NCI-H524 (cell line): ENCODE measurements at regions not wholly inside any gene's neighbourhood (a gene's known extent, or its start where the extent isn't known, plus 50 kb on each side); places are given as distances from the start of the nearest gene placed in this dataset.
"Not testable (repeated sequence)": the region's sequence is repeated elsewhere in the genome, so short reads cannot be mapped to it uniquely, and the experiment has no call there.

Source experiments
- DNase-seq, 2 experiments: peaks; one replicate each; lab custom pipeline; 2025; lab: John Stamatoyannopoulos, UW

- no peak for DNase-seq
Measured at GRCh38 chr1:219352961-219353651, 179.4 kb downstream of the LYPLAL1 start.

GRCh38 chr1:219350172-219350931 is 176.7 kb downstream of the LYPLAL1 start:
- no peak for DNase-seq

GRCh38 chr1:219347921-219348391 is 174.3 kb downstream of the LYPLAL1 start:
- no peak for DNase-seq

- no peak for DNase-seq
Measured at GRCh38 chr1:219347376-219347775, 173.7 kb downstream of the LYPLAL1 start.

- no peak for DNase-seq
Measured at GRCh38 chr1:219345953-219346352, 172.3 kb downstream of the LYPLAL1 start.

- DNase-seq, result no peak
Measured at GRCh38 chr1:219342836-219343235, 169.2 kb downstream of the LYPLAL1 start.

GRCh38 chr1:219340796-219341195 is 167.1 kb downstream of the LYPLAL1 start:
- DNase-seq, result no peak

- no peak for DNase-seq
Measured at GRCh38 chr1:219339466-219339865, 165.8 kb downstream of the LYPLAL1 start.

- DNase-seq, result no peak
Measured at GRCh38 chr1:219337588-219337987, 163.9 kb downstream of the LYPLAL1 start.

GRCh38 chr1:219333626-219334025 is 159.9 kb downstream of the LYPLAL1 start:
- no peak for DNase-seq

GRCh38 chr1:219331424-219331823 is 157.7 kb downstream of the LYPLAL1 start:
- no peak for DNase-seq

- no peak for DNase-seq
Measured at GRCh38 chr1:219330669-219331068, 157.0 kb downstream of the LYPLAL1 start.

GRCh38 chr1:219330001-219330400 is 156.3 kb downstream of the LYPLAL1 start:
- DNase-seq, result no peak

- no peak for DNase-seq
Measured at GRCh38 chr1:219329578-219329977, 155.9 kb downstream of the LYPLAL1 start.

GRCh38 chr1:219326843-219327242 is 153.2 kb downstream of the LYPLAL1 start:
- DNase-seq, result no peak

GRCh38 chr1:219325368-219325742 is 151.7 kb downstream of the LYPLAL1 start:
- no peak for DNase-seq

- no peak for DNase-seq
Measured at GRCh38 chr1:219324629-219325367, 151.1 kb downstream of the LYPLAL1 start.

GRCh38 chr1:219324171-219324570 is 150.5 kb downstream of the LYPLAL1 start:
- no peak for DNase-seq

GRCh38 chr1:219323426-219323825 is 149.7 kb downstream of the LYPLAL1 start:
- DNase-seq, result peak in 1 of 2 experiments; percentile 21

- DNase-seq, result no peak
Measured at GRCh38 chr1:219322766-219323165, 149.1 kb downstream of the LYPLAL1 start.

GRCh38 chr1:219320563-219320962 is 146.9 kb downstream of the LYPLAL1 start:
- not testable (repeated sequence) for DNase-seq

- no peak for DNase-seq
Measured at GRCh38 chr1:219318826-219319225, 145.1 kb downstream of the LYPLAL1 start.
